CD14-positive monocyte (primary cell): ENCODE measurements at regions not wholly inside any gene's neighbourhood (a gene's known extent, or its start where the extent isn't known, plus 50 kb on each side); places are given as distances from the start of the nearest gene placed in this dataset.
"Not testable (repeated sequence)": the region's sequence is repeated elsewhere in the genome, so short reads cannot be mapped to it uniquely, and the experiment has no call there.

Experiments
- DNase-seq, 3 donors: peaks; one replicate each; pipeline ENCODE4 v3.0.0-alpha.2; 2011 to 2022
- H2AFZ ChIP-seq: 2 replicates; pipeline ENCODE4 v1.6.0; 2012; ENCODE audit warnings: mild to moderate bottlenecking, low read depth, low read length, inconsistent platforms; ENCODE audit not compliant: insufficient read depth, poor library complexity, severe bottlenecking
- H3K27ac ChIP-seq, 2 donors: 1 replicate in 1 of 2; 2 replicates in 1 of 2; pipeline ENCODE4 v1.5.1; 2012 to 2013; ENCODE audit warnings: low read length in 2 of 2, control low read depth in 1 of 2, inconsistent platforms in 1 of 2, low read depth in 1 of 2, mild to moderate bottlenecking in 1 of 2
- H3K27me3 ChIP-seq, 2 donors: one replicate each; pipeline versions ENCODE4 v1.6.0 to v1.6.1; 2011 to 2013; ENCODE audit warnings: low read length in 2 of 2; ENCODE audit not compliant: control insufficient read depth in 2 of 2, insufficient read depth in 2 of 2
- H3K36me3 ChIP-seq, 2 donors: replicated peaks in 1 of 2; 1 replicate in 1 of 2; 2 replicates in 1 of 2; pipeline versions ENCODE4 v1.5.1 to v1.6.1; 2012 to 2013; ENCODE audit warnings: low read length in 2 of 2, control low read depth in 1 of 2, inconsistent platforms in 1 of 2, mild to moderate bottlenecking in 1 of 2; ENCODE audit not compliant: insufficient read depth in 2 of 2, control insufficient read depth in 1 of 2
- H3K4me1 ChIP-seq, 2 donors: 1 replicate in 1 of 2; 2 replicates in 1 of 2; pipeline versions ENCODE4 v1.5.1 to v1.6.1; 2012 to 2013; ENCODE audit warnings: low read length in 2 of 2, control low read depth in 1 of 2, inconsistent platforms in 1 of 2, mild to moderate bottlenecking in 1 of 2, moderate library complexity in 1 of 2; ENCODE audit not compliant: insufficient read depth in 2 of 2, control insufficient read depth in 1 of 2
- H3K4me2 ChIP-seq: replicated peaks from 2 replicates; pipeline ENCODE3; 2012; ENCODE audit warnings: low read length, moderate library complexity, mild to moderate bottlenecking; ENCODE audit not compliant: poor library complexity, severe bottlenecking; ENCODE audit errors: extremely low read depth
- H3K4me3 ChIP-seq, 3 experiments: fragments of 200-600 bp in 1 of 3; sonication (generic) in 1 of 3; replicated peaks in 1 of 3; 1 replicate in 2 of 3; 2 replicates in 1 of 3; pipeline ENCODE4 v1.5.1; 2011 to 2013; ENCODE audit warnings: low read length in 3 of 3, mild to moderate bottlenecking in 3 of 3, control low read depth in 2 of 3, low read depth in 2 of 3, inconsistent platforms in 1 of 3, moderate library complexity in 1 of 3
- H3K79me2 ChIP-seq: 2 replicates; pipeline ENCODE4 v1.6.0; 2012; ENCODE audit warnings: mild to moderate bottlenecking, control low read depth, inconsistent platforms, low read length, moderate library complexity; ENCODE audit not compliant: insufficient read depth
- H3K9ac ChIP-seq: 2 replicates; pipeline ENCODE4 v1.6.0; 2017; ENCODE audit warnings: low read length, mild to moderate bottlenecking; ENCODE audit not compliant: insufficient read depth, poor library complexity, severe bottlenecking
- H3K9me3 ChIP-seq, 2 donors: replicated peaks in 1 of 2; 1 replicate in 1 of 2; 2 replicates in 1 of 2; pipeline versions ENCODE4 v1.5.1 to v1.6.1; 2012 to 2013; ENCODE audit warnings: low read length in 2 of 2, control low read depth in 1 of 2; ENCODE audit not compliant: control insufficient read depth in 1 of 2, insufficient read depth in 1 of 2
- H4K20me1 ChIP-seq: 2 replicates; pipeline ENCODE4 v1.6.0; 2012; ENCODE audit warnings: mild to moderate bottlenecking, low read length, control low read depth, moderate library complexity; ENCODE audit not compliant: insufficient read depth
- H3K27ac Mint-ChIP-seq, 7 donors: one replicate each; pipeline ENCODE4 v1.8.0; 2020; ENCODE audit warnings: mild to moderate bottlenecking in 7 of 7, mixed read lengths in 7 of 7, moderate library complexity in 6 of 7, inconsistent platforms in 2 of 7
- H3K27me3 Mint-ChIP-seq, 3 donors: one replicate each; pipeline ENCODE4 v1.8.0; 2021 to 2022; ENCODE audit warnings: low read depth in 3 of 3, mild to moderate bottlenecking in 3 of 3, mixed read lengths in 3 of 3, moderate library complexity in 3 of 3, inconsistent platforms in 1 of 3
- H3K36me3 Mint-ChIP-seq, 2 donors: one replicate each; pipeline ENCODE4 v1.8.0; 2020; ENCODE audit warnings: mixed read lengths in 2 of 2, inconsistent platforms in 1 of 2, mild to moderate bottlenecking in 1 of 2
- H3K4me1 Mint-ChIP-seq: one replicate; pipeline ENCODE4 v1.8.0; 2020; ENCODE audit warnings: mild to moderate bottlenecking, mixed read lengths
- H3K4me3 Mint-ChIP-seq, 2 donors: one replicate each; pipeline ENCODE4 v1.8.0; 2020; ENCODE audit warnings: mild to moderate bottlenecking in 2 of 2, mixed read lengths in 2 of 2, moderate library complexity in 1 of 2
- H3K9me3 Mint-ChIP-seq, 7 donors: one replicate each; pipeline ENCODE4 v1.8.0; 2020 to 2022; ENCODE audit warnings: mixed read lengths in 7 of 7, mild to moderate bottlenecking in 6 of 7, moderate library complexity in 6 of 7, inconsistent platforms in 2 of 7
- WGBS: methylation state at CpG from one replicate; pipeline ENCODE4 v1.1.5; 2013; ENCODE audit warnings: missing lambda C conversion rate; ENCODE audit not compliant: insufficient coverage; 5-methylcytosine and 5-hydroxymethylcytosine counted together
- intact Hi-C, 2 donors: fragments of 100-400 bp; cut with micrococcal nuclease; formaldehyde crosslinking; loops; one replicate each; pipeline versions ENCODE4 v1.15.0 to v1.15.1; 2023

GRCh38 chr14:19341627-19342026, 92.5 kb downstream of the POTEG start:
- H3K4me3 Mint-ChIP-seq, intact Hi-C loops, DNase-seq, H3K79me2 ChIP-seq, H3K4me1 Mint-ChIP-seq, H3K4me3 ChIP-seq, H3K27ac ChIP-seq, H3K36me3 ChIP-seq, H3K27me3 ChIP-seq, H3K9me3 Mint-ChIP-seq, H3K4me1 ChIP-seq, H3K27ac Mint-ChIP-seq, H3K27me3 Mint-ChIP-seq, H3K36me3 Mint-ChIP-seq, H2AFZ ChIP-seq, H3K9me3 ChIP-seq, H4K20me1 ChIP-seq, H3K4me2 ChIP-seq, H3K9ac ChIP-seq: not testable (repeated sequence)
- WGBS, result no CpG with 5 or more reads among the region's 6 CpGs

DNA sequence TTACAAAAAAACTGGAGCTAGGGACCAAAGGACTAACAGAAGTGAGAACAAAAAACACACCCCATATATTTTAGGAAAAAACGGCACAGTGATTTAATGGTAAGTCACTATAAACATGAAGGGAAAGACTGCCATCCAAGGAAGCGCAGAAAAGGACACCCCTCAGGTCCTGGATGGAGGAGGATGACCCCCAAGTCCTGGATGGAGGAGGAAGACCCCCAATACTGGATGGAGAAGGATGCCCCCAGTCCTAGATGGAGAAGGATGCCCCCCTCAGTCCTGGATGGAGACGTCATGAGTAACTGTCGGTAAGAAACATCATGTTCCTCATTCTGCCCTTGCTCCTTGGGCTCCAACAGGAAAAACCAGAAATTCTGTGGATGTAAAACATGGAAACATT, 89.9 kb downstream of the POTEG start:
- H3K4me2 ChIP-seq, H3K36me3 Mint-ChIP-seq, DNase-seq, H3K79me2 ChIP-seq, H2AFZ ChIP-seq, intact Hi-C loops, H3K4me1 ChIP-seq, H3K9ac ChIP-seq, H3K27ac ChIP-seq, H3K4me1 Mint-ChIP-seq, H4K20me1 ChIP-seq, H3K27ac Mint-ChIP-seq, H3K9me3 ChIP-seq, H3K4me3 Mint-ChIP-seq, H3K9me3 Mint-ChIP-seq, H3K27me3 ChIP-seq, H3K36me3 ChIP-seq, H3K4me3 ChIP-seq, H3K27me3 Mint-ChIP-seq: not testable (repeated sequence)
- no CpG with 5 or more reads among the region's 4 CpGs for WGBS

GRCh38 chr14:19344689-19345088, 89.5 kb downstream of the POTEG start:
- DNase-seq, H3K4me3 ChIP-seq, H3K9ac ChIP-seq, H3K4me2 ChIP-seq, H4K20me1 ChIP-seq, H3K9me3 ChIP-seq, H3K4me1 Mint-ChIP-seq, H3K9me3 Mint-ChIP-seq, H3K36me3 ChIP-seq, H3K27ac ChIP-seq, H3K79me2 ChIP-seq, H3K27me3 ChIP-seq, H3K27me3 Mint-ChIP-seq, H3K4me1 ChIP-seq, intact Hi-C loops, H3K4me3 Mint-ChIP-seq, H3K27ac Mint-ChIP-seq, H3K36me3 Mint-ChIP-seq, H2AFZ ChIP-seq: not testable (repeated sequence)
- WGBS, result no CpG with 5 or more reads among the region's 20 CpGs

- H2AFZ ChIP-seq, H3K79me2 ChIP-seq, H3K27me3 Mint-ChIP-seq, H3K9ac ChIP-seq, DNase-seq, H3K4me3 ChIP-seq, H3K4me2 ChIP-seq, H3K27me3 ChIP-seq, H3K9me3 ChIP-seq, H3K4me1 ChIP-seq, H3K36me3 ChIP-seq, intact Hi-C loops, H3K4me3 Mint-ChIP-seq, H3K36me3 Mint-ChIP-seq, H3K4me1 Mint-ChIP-seq, H4K20me1 ChIP-seq, H3K27ac Mint-ChIP-seq, H3K9me3 Mint-ChIP-seq, H3K27ac ChIP-seq: not testable (repeated sequence)
- WGBS, result no CpG with 5 or more reads among the region's 26 CpGs
Observed at GRCh38 chr14:19345298-19345911, 88.7 kb downstream of the POTEG start.
